HUES48 (cell line): ENCODE measurements at regions not wholly inside any gene's neighbourhood (a gene's known extent, or its start where the extent isn't known, plus 50 kb on each side); places are given as distances from the start of the nearest gene placed in this dataset.

Source experiments
- H3K27ac ChIP-seq: one replicate; pipeline ENCODE4 v1.7.0; 2013; ENCODE audit warnings: low read depth, low read length, inconsistent platforms
- H3K27me3 ChIP-seq: 2 replicates; pipeline ENCODE4 v1.6.1; 2013; ENCODE audit warnings: mild to moderate bottlenecking, low read length; ENCODE audit not compliant: control insufficient read depth, insufficient read depth
- H3K36me3 ChIP-seq: 2 replicates; pipeline ENCODE4 v1.6.1; 2013; ENCODE audit warnings: low read length; ENCODE audit not compliant: control insufficient read depth, insufficient read depth
- H3K4me1 ChIP-seq: 2 replicates; pipeline ENCODE4 v1.6.1; 2013; ENCODE audit warnings: mild to moderate bottlenecking, low read length; ENCODE audit not compliant: control insufficient read depth, insufficient read depth
- H3K4me3 ChIP-seq: 2 replicates; pipeline ENCODE4 v1.5.1; 2013; ENCODE audit warnings: mild to moderate bottlenecking, low read depth, low read length
- H3K9ac ChIP-seq: 2 replicates; pipeline ENCODE4 v1.6.1; 2013; ENCODE audit warnings: mild to moderate bottlenecking, low read depth, low read length, moderate library complexity
- H3K9me3 ChIP-seq: 2 replicates; pipeline ENCODE4 v1.6.1; 2013; ENCODE audit warnings: low read length; ENCODE audit not compliant: control insufficient read depth, insufficient read depth

GRCh38 chr22:49023879-49024774 is 803.5 kb downstream of the BRD1 start:
- Histone ChIP-seq H3K4me3 (no peak overlapping the region), H3K27ac (no peak overlapping the region), H3K9me3 (no peaks in the 10 kb centered on the region), H3K27me3 (no peaks in the 10 kb centered on the region), H3K9ac (no peak overlapping the region), H3K36me3 (no peaks in the 10 kb centered on the region), H3K4me1 (no peaks in the 10 kb centered on the region)

- Histone ChIP-seq H3K9ac (no peak overlapping the region), H3K27me3 (no peaks in the 10 kb centered on the region), H3K4me3 (no peak overlapping the region), H3K9me3 (no peaks in the 10 kb centered on the region), H3K4me1 (no peaks in the 10 kb centered on the region), H3K27ac (no peak overlapping the region), H3K36me3 (no peaks in the 10 kb centered on the region)
These were observed 804.4 kb downstream of the BRD1 start for GRCh38 chr22:49023161-49023878.

GRCh38 chr22:49022816-49023160 is 804.9 kb downstream of the BRD1 start:
- Histone ChIP-seq H3K9ac (no peak overlapping the region), H3K36me3 (no peaks in the 10 kb centered on the region), H3K27ac (no peak overlapping the region), H3K4me1 (no peaks in the 10 kb centered on the region), H3K4me3 (no peak overlapping the region), H3K9me3 (no peaks in the 10 kb centered on the region), H3K27me3 (no peaks in the 10 kb centered on the region)

GRCh38 chr22:49021926-49022815 is 805.5 kb downstream of the BRD1 start:
- Histone ChIP-seq H3K27me3 (no peaks in the 10 kb centered on the region), H3K9ac (no peak overlapping the region), H3K4me1 (no peaks in the 10 kb centered on the region; the same call in 1 of the 2 replicates), H3K9me3 (no peaks in the 10 kb centered on the region), H3K36me3 (no peaks in the 10 kb centered on the region), H3K4me3 (no peak overlapping the region), H3K27ac (no peak overlapping the region)

- H3K27ac ChIP-seq: no peak overlapping the region
- H3K4me3 ChIP-seq: no peak overlapping the region
- no peak overlapping the region for H3K9ac ChIP-seq
- H3K27me3 ChIP-seq: no peaks in the 10 kb centered on the region
- no peaks in the 10 kb centered on the region; the same call in 1 of the 2 replicates for H3K4me1 ChIP-seq
- no peaks in the 10 kb centered on the region for H3K9me3 ChIP-seq
- no peaks in the 10 kb centered on the region for H3K36me3 ChIP-seq
These were observed 806.3 kb downstream of the BRD1 start for GRCh38 chr22:49021131-49021925.

- Histone ChIP-seq H3K9ac (no peak overlapping the region), H3K4me3 (no peak overlapping the region), H3K27ac (no peak overlapping the region), H3K27me3 (no peaks in the 10 kb centered on the region), H3K4me1 (no peaks in the 10 kb centered on the region; the same call in 1 of the 2 replicates), H3K36me3 (no peaks in the 10 kb centered on the region), H3K9me3 (no peaks in the 10 kb centered on the region)
These were observed 807.6 kb downstream of the BRD1 start for GRCh38 chr22:49019737-49020713.

- Histone ChIP-seq H3K9me3 (no peaks in the 10 kb centered on the region), H3K4me1 (no peaks in the 10 kb centered on the region; the same call in 1 of the 2 replicates), H3K27me3 (no peaks in the 10 kb centered on the region), H3K4me3 (no peak overlapping the region), H3K27ac (no peak overlapping the region), H3K9ac (no peak overlapping the region), H3K36me3 (no peaks in the 10 kb centered on the region)
These were observed 809.1 kb downstream of the BRD1 start for GRCh38 chr22:49018601-49019000.

- no peaks in the 10 kb centered on the region for H3K9me3 ChIP-seq
- no peaks in the 10 kb centered on the region for H3K27me3 ChIP-seq
- H3K4me3 ChIP-seq: no peak overlapping the region
- H3K9ac ChIP-seq: no peak overlapping the region
- H3K36me3 ChIP-seq: no peaks in the 10 kb centered on the region
- no peak overlapping the region for H3K27ac ChIP-seq
- H3K4me1 ChIP-seq: no peaks in the 10 kb centered on the region; the same call in 1 of the 2 replicates
These were observed 810.0 kb downstream of the BRD1 start for GRCh38 chr22:49017482-49018329.

- Histone ChIP-seq H3K36me3 (no peaks in the 10 kb centered on the region), H3K4me3 (no peak overlapping the region), H3K4me1 (no peaks in the 10 kb centered on the region; the same call in 1 of the 2 replicates), H3K27ac (no peak overlapping the region), H3K27me3 (no peaks in the 10 kb centered on the region), H3K9ac (no peak overlapping the region), H3K9me3 (no peaks in the 10 kb centered on the region)
These were observed 810.7 kb downstream of the BRD1 start for GRCh38 chr22:49016909-49017481.
